GM23338 (cell line): ENCODE measurements at regions not wholly inside any gene's neighbourhood (a gene's known extent, or its start where the extent isn't known, plus 50 kb on each side); places are given as distances from the start of the nearest gene placed in this dataset.
A peak's percentile ranks its signal among the peaks of the same experiment; 100 is the strongest.

Experiments used
- ATAC-seq: fragments of 200-7000 bp; cut with Tn5 transposase; 3 replicates; pipeline ENCODE4 v1.9.1; 2020
- DNase-seq: peaks from one replicate; pipeline ENCODE4 v3.0.0-alpha.2; 2015; ENCODE audit warnings: low spot score
- H2AFZ ChIP-seq: fragments of 200-600 bp; sonication (generic); 2 replicates; pipeline ENCODE4 v1.8.0; 2016; ENCODE audit warnings: antibody characterized with exemption, mild to moderate bottlenecking, moderate library complexity
- H3F3A ChIP-seq: fragments of 200-600 bp; sonication (generic); replicated peaks from 2 replicates; pipeline ENCODE4 v1.8.0; 2017; ENCODE audit warnings: antibody characterized with exemption, mixed run types, low read depth
- H3K27ac ChIP-seq: fragments of 200-600 bp; sonication (generic); 2 replicates; pipeline ENCODE4 v1.6.1; 2016; ENCODE audit warnings: low read depth
- H3K27me3 ChIP-seq: fragments of 200-600 bp; sonication (generic); 2 replicates; pipeline ENCODE4 v1.8.0; 2016; ENCODE audit warnings: mild to moderate bottlenecking, mixed run types, moderate library complexity; ENCODE audit not compliant: insufficient read depth
- H3K36me3 ChIP-seq: fragments of 200-600 bp; sonication (generic); 2 replicates; pipeline ENCODE4 v1.8.0; 2016; ENCODE audit warnings: mild to moderate bottlenecking; ENCODE audit not compliant: insufficient read depth
- H3K4me1 ChIP-seq: fragments of 200-600 bp; sonication (generic); 2 replicates; pipeline ENCODE4 v1.8.0; 2016; ENCODE audit warnings: mild to moderate bottlenecking, moderate library complexity; ENCODE audit not compliant: insufficient read depth
- H3K4me2 ChIP-seq: fragments of 200-600 bp; sonication (generic); 2 replicates; pipeline ENCODE4 v1.7.1; 2017; ENCODE audit warnings: mixed run types
- H3K4me3 ChIP-seq: fragments of 200-600 bp; sonication (generic); 2 replicates; pipeline ENCODE4 v1.6.1; 2016; ENCODE audit warnings: mixed run types
- H3K79me2 ChIP-seq: fragments of 200-600 bp; sonication (generic); replicated peaks from 2 replicates; pipeline ENCODE4 v1.8.0; 2017; ENCODE audit warnings: mild to moderate bottlenecking; ENCODE audit not compliant: insufficient read depth
- H3K9me2 ChIP-seq: fragments of 200-600 bp; sonication (generic); 2 replicates; pipeline ENCODE4 v1.8.0; 2017; ENCODE audit not compliant: insufficient read depth
- H4K20me1 ChIP-seq: fragments of 200-600 bp; sonication (generic); replicated peaks from 2 replicates; pipeline ENCODE4 v1.8.0; 2017; ENCODE audit warnings: mild to moderate bottlenecking; ENCODE audit not compliant: insufficient read depth
- H3K27ac Mint-ChIP-seq: 2 replicates; pipeline ENCODE4 v1.8.0; 2020; ENCODE audit warnings: inconsistent platforms, mild to moderate bottlenecking, moderate library complexity, mixed read lengths
- H3K27me3 Mint-ChIP-seq: 3 replicates; pipeline ENCODE4 v1.8.0; 2022; ENCODE audit warnings: low read depth, mild to moderate bottlenecking, moderate library complexity, mixed read lengths, inconsistent platforms; ENCODE audit not compliant: insufficient read depth, poor library complexity
- H3K36me3 Mint-ChIP-seq: 3 replicates; pipeline ENCODE4 v1.8.0; 2021; ENCODE audit warnings: low read depth, mild to moderate bottlenecking, inconsistent platforms, moderate library complexity, mixed read lengths
- H3K4me1 Mint-ChIP-seq: 3 replicates; pipeline ENCODE4 v1.8.0; 2020; ENCODE audit warnings: mild to moderate bottlenecking, inconsistent platforms, mixed read lengths
- H3K4me3 Mint-ChIP-seq: 3 replicates; pipeline ENCODE4 v1.8.0; 2021; ENCODE audit warnings: moderate library complexity, mild to moderate bottlenecking, inconsistent platforms, mixed read lengths
- H3K9me3 Mint-ChIP-seq: 3 replicates; pipeline ENCODE4 v1.8.0; 2020; ENCODE audit warnings: moderate library complexity, mild to moderate bottlenecking, inconsistent platforms, mixed read lengths
- CREB1 ChIP-seq: fragments of 250-450 bp; sonication (Bioruptor Pico); IDR thresholded peaks from 2 replicates; pipeline ENCODE4 v1.5.0; 2020; ENCODE audit warnings: low read depth, mild to moderate bottlenecking, moderate library complexity
- EZH2 ChIP-seq: fragments of 200-600 bp; sonication (generic); IDR thresholded peaks from one replicate; pipeline ENCODE4 v1.8.0; 2017; ENCODE audit warnings: antibody characterized with exemption, mild to moderate bottlenecking, low read depth; ENCODE audit not compliant: unreplicated experiment
- EZH2phosphoT487 ChIP-seq: fragments of 200-600 bp; sonication (generic); IDR thresholded peaks from one replicate; pipeline ENCODE4 v1.8.1; 2018; ENCODE audit warnings: antibody characterized with exemption; ENCODE audit not compliant: unreplicated experiment
- JUNB ChIP-seq: IDR thresholded peaks from one replicate; pipeline ENCODE4 v1.6.1; 2016; ENCODE audit warnings: antibody characterized with exemption; ENCODE audit not compliant: unreplicated experiment
- NANOG ChIP-seq: IDR thresholded peaks from 2 replicates; pipeline ENCODE4 v1.6.1; 2016; ENCODE audit warnings: antibody characterized with exemption, borderline replicate concordance
- POLR2AphosphoS5 ChIP-seq: IDR thresholded peaks from 2 replicates; pipeline ENCODE4 v1.6.1; 2016; ENCODE audit warnings: antibody characterized with exemption, low read depth
- ZNF114 ChIP-seq: fragments of 250-450 bp; sonication (Bioruptor Pico); IDR thresholded peaks from 2 replicates; pipeline ENCODE4 v1.5.0; 2020; ENCODE audit warnings: mild to moderate bottlenecking, moderate library complexity
- ZNF331 ChIP-seq: fragments of 250-450 bp; sonication (Bioruptor Pico); IDR thresholded peaks from 2 replicates; pipeline ENCODE4 v1.5.0; 2020; ENCODE audit warnings: low read depth, mild to moderate bottlenecking, moderate library complexity
- TF ChIP-seq, protein P1 (sequence below): fragments of 250-450 bp; sonication (Bioruptor Pico); IDR thresholded peaks from 2 replicates; pipeline ENCODE4 v1.5.0; 2020; ENCODE audit warnings: mild to moderate bottlenecking, moderate library complexity
- TF ChIP-seq, protein P2 (sequence below): IDR thresholded peaks from 2 replicates; pipeline ENCODE4 v1.6.1; 2016; ENCODE audit warnings: antibody characterized with exemption
- TF ChIP-seq, protein P3 (sequence below): IDR thresholded peaks from one replicate; pipeline ENCODE4 v1.6.1; 2018; ENCODE audit warnings: antibody characterized with exemption; ENCODE audit not compliant: unreplicated experiment

DNA sequence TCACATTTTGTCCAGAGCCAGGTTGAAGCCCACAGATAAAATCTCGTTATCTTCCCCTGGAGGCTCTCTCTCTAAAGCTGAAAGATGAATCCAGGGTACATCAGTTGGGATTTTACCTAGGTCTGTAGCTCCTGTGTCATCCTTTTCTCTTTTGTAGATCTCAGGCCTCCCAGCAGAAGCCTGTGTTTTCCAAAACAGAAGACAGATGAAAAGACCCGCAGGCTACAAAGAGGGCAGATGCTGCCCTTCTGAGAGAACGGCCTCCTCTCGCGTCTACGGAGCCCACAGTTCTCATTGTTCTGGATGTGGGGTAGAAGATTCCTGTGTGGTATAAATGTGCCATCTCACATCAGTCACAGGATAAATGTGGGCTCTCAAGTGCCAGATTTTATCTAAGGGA lies 139.5 kb downstream of the SUCLG1 start:
- H4K20me1 ChIP-seq, result no peaks in the 10 kb centered on the region
- H3K27me3 ChIP-seq, result no peaks in the 10 kb centered on the region
- ATAC-seq, result no peak
- peaks cover 3% of the 10 kb centered on the region for H3K4me1 ChIP-seq
- no peak overlapping the region for H3K4me3 ChIP-seq
- H3K36me3 ChIP-seq, result no peaks in the 10 kb centered on the region
- no peaks in the 10 kb centered on the region for H3K79me2 ChIP-seq
- H3K9me2 ChIP-seq, result no peaks in the 10 kb centered on the region
- no peak for TF ChIP-seq POLR2AphosphoS5
- TF ChIP-seq EZH2phosphoT487, result no peak
- TF ChIP-seq, protein P1, sequence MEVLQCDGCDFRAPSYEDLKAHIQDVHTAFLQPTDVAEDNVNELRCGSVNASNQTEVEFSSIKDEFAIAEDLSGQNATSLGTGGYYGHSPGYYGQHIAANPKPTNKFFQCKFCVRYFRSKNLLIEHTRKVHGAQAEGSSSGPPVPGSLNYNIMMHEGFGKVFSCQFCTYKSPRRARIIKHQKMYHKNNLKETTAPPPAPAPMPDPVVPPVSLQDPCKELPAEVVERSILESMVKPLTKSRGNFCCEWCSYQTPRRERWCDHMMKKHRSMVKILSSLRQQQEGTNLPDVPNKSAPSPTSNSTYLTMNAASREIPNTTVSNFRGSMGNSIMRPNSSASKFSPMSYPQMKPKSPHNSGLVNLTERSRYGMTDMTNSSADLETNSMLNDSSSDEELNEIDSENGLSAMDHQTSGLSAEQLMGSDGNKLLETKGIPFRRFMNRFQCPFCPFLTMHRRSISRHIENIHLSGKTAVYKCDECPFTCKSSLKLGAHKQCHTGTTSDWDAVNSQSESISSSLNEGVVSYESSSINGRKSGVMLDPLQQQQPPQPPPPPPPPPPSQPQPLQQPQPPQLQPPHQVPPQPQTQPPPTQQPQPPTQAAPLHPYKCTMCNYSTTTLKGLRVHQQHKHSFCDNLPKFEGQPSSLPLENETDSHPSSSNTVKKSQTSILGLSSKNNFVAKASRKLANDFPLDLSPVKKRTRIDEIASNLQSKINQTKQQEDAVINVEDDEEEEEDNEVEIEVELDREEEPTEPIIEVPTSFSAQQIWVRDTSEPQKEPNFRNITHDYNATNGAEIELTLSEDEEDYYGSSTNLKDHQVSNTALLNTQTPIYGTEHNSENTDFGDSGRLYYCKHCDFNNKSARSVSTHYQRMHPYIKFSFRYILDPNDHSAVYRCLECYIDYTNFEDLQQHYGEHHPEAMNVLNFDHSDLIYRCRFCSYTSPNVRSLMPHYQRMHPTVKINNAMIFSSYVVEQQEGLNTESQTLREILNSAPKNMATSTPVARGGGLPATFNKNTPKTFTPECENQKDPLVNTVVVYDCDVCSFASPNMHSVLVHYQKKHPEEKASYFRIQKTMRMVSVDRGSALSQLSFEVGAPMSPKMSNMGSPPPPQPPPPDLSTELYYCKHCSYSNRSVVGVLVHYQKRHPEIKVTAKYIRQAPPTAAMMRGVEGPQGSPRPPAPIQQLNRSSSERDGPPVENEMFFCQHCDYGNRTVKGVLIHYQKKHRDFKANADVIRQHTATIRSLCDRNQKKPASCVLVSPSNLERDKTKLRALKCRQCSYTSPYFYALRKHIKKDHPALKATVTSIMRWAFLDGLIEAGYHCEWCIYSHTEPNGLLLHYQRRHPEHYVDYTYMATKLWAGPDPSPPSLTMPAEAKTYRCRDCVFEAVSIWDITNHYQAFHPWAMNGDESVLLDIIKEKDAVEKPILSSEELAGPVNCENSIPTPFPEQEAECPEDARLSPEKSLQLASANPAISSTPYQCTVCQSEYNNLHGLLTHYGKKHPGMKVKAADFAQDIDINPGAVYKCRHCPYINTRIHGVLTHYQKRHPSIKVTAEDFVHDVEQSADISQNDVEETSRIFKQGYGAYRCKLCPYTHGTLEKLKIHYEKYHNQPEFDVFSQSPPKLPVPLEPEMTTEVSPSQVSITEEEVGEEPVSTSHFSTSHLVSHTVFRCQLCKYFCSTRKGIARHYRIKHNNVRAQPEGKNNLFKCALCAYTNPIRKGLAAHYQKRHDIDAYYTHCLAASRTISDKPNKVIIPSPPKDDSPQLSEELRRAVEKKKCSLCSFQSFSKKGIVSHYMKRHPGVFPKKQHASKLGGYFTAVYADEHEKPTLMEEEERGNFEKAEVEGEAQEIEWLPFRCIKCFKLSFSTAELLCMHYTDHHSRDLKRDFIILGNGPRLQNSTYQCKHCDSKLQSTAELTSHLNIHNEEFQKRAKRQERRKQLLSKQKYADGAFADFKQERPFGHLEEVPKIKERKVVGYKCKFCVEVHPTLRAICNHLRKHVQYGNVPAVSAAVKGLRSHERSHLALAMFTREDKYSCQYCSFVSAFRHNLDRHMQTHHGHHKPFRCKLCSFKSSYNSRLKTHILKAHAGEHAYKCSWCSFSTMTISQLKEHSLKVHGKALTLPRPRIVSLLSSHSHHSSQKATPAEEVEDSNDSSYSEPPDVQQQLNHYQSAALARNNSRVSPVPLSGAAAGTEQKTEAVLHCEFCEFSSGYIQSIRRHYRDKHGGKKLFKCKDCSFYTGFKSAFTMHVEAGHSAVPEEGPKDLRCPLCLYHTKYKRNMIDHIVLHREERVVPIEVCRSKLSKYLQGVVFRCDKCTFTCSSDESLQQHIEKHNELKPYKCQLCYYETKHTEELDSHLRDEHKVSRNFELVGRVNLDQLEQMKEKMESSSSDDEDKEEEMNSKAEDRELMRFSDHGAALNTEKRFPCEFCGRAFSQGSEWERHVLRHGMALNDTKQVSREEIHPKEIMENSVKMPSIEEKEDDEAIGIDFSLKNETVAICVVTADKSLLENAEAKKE (CRISPR knock-in tag), result no peak
- TF ChIP-seq, protein P2, sequence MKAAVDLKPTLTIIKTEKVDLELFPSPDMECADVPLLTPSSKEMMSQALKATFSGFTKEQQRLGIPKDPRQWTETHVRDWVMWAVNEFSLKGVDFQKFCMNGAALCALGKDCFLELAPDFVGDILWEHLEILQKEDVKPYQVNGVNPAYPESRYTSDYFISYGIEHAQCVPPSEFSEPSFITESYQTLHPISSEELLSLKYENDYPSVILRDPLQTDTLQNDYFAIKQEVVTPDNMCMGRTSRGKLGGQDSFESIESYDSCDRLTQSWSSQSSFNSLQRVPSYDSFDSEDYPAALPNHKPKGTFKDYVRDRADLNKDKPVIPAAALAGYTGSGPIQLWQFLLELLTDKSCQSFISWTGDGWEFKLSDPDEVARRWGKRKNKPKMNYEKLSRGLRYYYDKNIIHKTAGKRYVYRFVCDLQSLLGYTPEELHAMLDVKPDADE, result no peak
- no peak for TF ChIP-seq CREB1 (CRISPR knock-in tag)
- no peak overlapping the region for H3K4me2 ChIP-seq
- no peak overlapping the region for H3K4me3 Mint-ChIP-seq
- no peak for DNase-seq
- no peaks in the 10 kb centered on the region for H3K27me3 Mint-ChIP-seq
- no peaks in the 10 kb centered on the region; the same call in 2 of the 3 replicates for H3K9me3 Mint-ChIP-seq
- H3F3A ChIP-seq, result no peaks in the 10 kb centered on the region
- H2AFZ ChIP-seq, result peak overlapping the region; percentile 59
- H3K36me3 Mint-ChIP-seq, result no peaks in the 10 kb centered on the region
- no peak overlapping the region for H3K27ac Mint-ChIP-seq
- H3K4me1 Mint-ChIP-seq, result peaks cover 21% of the 10 kb centered on the region
- H3K27ac ChIP-seq, result no peak overlapping the region

DNA sequence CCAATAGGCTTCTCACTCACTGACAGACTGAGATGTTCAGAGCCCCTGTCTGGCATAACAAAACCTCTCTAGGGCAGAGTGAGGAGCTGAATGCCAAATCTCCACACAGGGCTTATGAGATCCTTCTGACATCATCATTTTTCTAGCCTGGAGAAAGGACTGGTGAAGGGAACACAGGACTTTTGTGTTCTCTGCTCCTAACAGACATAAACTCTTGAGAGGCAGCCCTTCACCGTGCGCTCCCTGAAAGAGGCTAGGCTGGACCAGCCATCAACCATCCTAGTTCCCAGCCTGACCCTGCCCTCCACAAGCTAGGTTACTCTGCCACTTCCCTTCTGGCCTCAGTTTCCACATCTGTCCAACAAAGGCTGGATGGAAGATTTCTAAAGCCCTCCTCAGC lies 141.9 kb downstream of the SUCLG1 start:
- Mint-ChIP-seq H3K4me1 (peaks cover 30% of the 10 kb centered on the region), H3K36me3 (no peaks in the 10 kb centered on the region), H3K27ac (no peak overlapping the region), H3K9me3 (no peaks in the 10 kb centered on the region; the same call in 2 of the 3 replicates), H3K4me3 (no peak overlapping the region), H3K27me3 (no peaks in the 10 kb centered on the region)
- no peak overlapping the region for H3K27ac ChIP-seq
- H2AFZ ChIP-seq, result no peak overlapping the region
- H4K20me1 ChIP-seq, result no peaks in the 10 kb centered on the region
- H3K79me2 ChIP-seq, result no peaks in the 10 kb centered on the region
- H3F3A ChIP-seq, result no peaks in the 10 kb centered on the region
- no peak for DNase-seq
- peaks cover 3% of the 10 kb centered on the region for H3K4me1 ChIP-seq
- no peak overlapping the region for H3K4me2 ChIP-seq
- no peaks in the 10 kb centered on the region for H3K9me2 ChIP-seq
- H3K4me3 ChIP-seq, result no peak overlapping the region
- no peak for ATAC-seq
- H3K36me3 ChIP-seq, result no peaks in the 10 kb centered on the region
- H3K27me3 ChIP-seq, result no peaks in the 10 kb centered on the region
- TF ChIP-seq NANOG (no peak), ZNF114 (CRISPR knock-in tag) (no peak), ZNF331 (CRISPR knock-in tag) (no peak), JUNB (no peak), CREB1 (CRISPR knock-in tag) (no peak), EZH2 (no peak)
- TF ChIP-seq, protein P3, sequence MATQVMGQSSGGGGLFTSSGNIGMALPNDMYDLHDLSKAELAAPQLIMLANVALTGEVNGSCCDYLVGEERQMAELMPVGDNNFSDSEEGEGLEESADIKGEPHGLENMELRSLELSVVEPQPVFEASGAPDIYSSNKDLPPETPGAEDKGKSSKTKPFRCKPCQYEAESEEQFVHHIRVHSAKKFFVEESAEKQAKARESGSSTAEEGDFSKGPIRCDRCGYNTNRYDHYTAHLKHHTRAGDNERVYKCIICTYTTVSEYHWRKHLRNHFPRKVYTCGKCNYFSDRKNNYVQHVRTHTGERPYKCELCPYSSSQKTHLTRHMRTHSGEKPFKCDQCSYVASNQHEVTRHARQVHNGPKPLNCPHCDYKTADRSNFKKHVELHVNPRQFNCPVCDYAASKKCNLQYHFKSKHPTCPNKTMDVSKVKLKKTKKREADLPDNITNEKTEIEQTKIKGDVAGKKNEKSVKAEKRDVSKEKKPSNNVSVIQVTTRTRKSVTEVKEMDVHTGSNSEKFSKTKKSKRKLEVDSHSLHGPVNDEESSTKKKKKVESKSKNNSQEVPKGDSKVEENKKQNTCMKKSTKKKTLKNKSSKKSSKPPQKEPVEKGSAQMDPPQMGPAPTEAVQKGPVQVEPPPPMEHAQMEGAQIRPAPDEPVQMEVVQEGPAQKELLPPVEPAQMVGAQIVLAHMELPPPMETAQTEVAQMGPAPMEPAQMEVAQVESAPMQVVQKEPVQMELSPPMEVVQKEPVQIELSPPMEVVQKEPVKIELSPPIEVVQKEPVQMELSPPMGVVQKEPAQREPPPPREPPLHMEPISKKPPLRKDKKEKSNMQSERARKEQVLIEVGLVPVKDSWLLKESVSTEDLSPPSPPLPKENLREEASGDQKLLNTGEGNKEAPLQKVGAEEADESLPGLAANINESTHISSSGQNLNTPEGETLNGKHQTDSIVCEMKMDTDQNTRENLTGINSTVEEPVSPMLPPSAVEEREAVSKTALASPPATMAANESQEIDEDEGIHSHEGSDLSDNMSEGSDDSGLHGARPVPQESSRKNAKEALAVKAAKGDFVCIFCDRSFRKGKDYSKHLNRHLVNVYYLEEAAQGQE, result no peak
